Fibroblast of skin of right biceps (primary cell): ENCODE measurements at regions not wholly inside any gene's neighbourhood (a gene's known extent, or its start where the extent isn't known, plus 50 kb on each side); places are given as distances from the start of the nearest gene placed in this dataset.
A peak's percentile ranks its signal among the peaks of the same experiment; 100 is the strongest.
"Not testable (repeated sequence)": the region's sequence is repeated elsewhere in the genome, so short reads cannot be mapped to it uniquely, and the experiment has no call there.

Source experiments
- DNase-seq: peaks from one replicate; pipeline ENCODE4 v3.0.0-alpha.2; 2013

- no peak for DNase-seq
Measured at GRCh38 chr12:113552760-113553159, 81.1 kb upstream of the LHX5 start.

GRCh38 chr12:113551563-113551962 is 79.9 kb upstream of the LHX5 start:
- no peak for DNase-seq

- no peak for DNase-seq
Measured at GRCh38 chr12:113548467-113548866, 76.8 kb upstream of the LHX5 start.

- no peak for DNase-seq
Measured at GRCh38 chr12:113546916-113547863, 75.5 kb upstream of the LHX5 start.

GRCh38 chr12:113537751-113538087 is 66.0 kb upstream of the LHX5 start:
- peak; percentile 26 for DNase-seq

- no peak for DNase-seq
Measured at GRCh38 chr12:113537046-113537750, 65.5 kb upstream of the LHX5 start.

- no peak for DNase-seq
Measured at GRCh38 chr12:113535100-113535499, 63.4 kb upstream of the LHX5 start.

- DNase-seq = no peak
Measured at GRCh38 chr12:113534555-113534954, 62.9 kb upstream of the LHX5 start.

- no peak for DNase-seq
Measured at GRCh38 chr12:113533842-113534375, 62.2 kb upstream of the LHX5 start.

GRCh38 chr12:113532292-113532691 is 60.6 kb upstream of the LHX5 start:
- DNase-seq = no peak

- DNase-seq = not testable (repeated sequence)
Measured at GRCh38 chr12:113531073-113531472, 59.4 kb upstream of the LHX5 start.

GRCh38 chr12:113528606-113529293 is 57.1 kb upstream of the LHX5 start:
- no peak for DNase-seq

GRCh38 chr12:113525066-113525465 is 53.4 kb upstream of the LHX5 start:
- no peak for DNase-seq

GRCh38 chr12:113524495-113524894 is 52.8 kb upstream of the LHX5 start:
- DNase-seq = no peak

- no peak for DNase-seq
Measured at GRCh38 chr12:113521708-113522107, 50.0 kb upstream of the LHX5 start.
